Calu3 (cell line): ENCODE measurements at regions not wholly inside any gene's neighbourhood (a gene's known extent, or its start where the extent isn't known, plus 50 kb on each side); places are given as distances from the start of the nearest gene placed in this dataset.

ENCODE experiments used
- BruUV-seq: library from RNA; stranded (reverse); fragments of 400-500 nt; replicated peaks from 2 replicates; lab custom pipeline; 2021; lab: Mats Ljungman, UMichigan
- CTCF ChIA-PET: fragments of 300-600 bp; sonication (Branson Sonifier 250); formaldehyde crosslinking; loops from one replicate; lab custom pipeline; 2022; ENCODE audit warnings: antibody characterized with exemption; lab: Charles Lee
- DNase-seq: peaks from one replicate; pipeline ENCODE4 v3.0.0; 2022
- H3K27ac Mint-ChIP-seq: one replicate; pipeline ENCODE4 v1.8.0; 2022; ENCODE audit warnings: mixed read lengths; ENCODE audit not compliant: unreplicated experiment
- H3K27me3 Mint-ChIP-seq: one replicate; pipeline ENCODE4 v1.8.0; 2022; ENCODE audit warnings: mixed read lengths; ENCODE audit not compliant: unreplicated experiment
- H3K36me3 Mint-ChIP-seq: one replicate; pipeline ENCODE4 v1.8.0; 2022; ENCODE audit warnings: mild to moderate bottlenecking, moderate library complexity, mixed read lengths; ENCODE audit not compliant: insufficient read depth, unreplicated experiment
- H3K4me1 Mint-ChIP-seq: one replicate; pipeline ENCODE4 v1.8.0; 2022; ENCODE audit warnings: mild to moderate bottlenecking, low read depth, mixed read lengths; ENCODE audit not compliant: unreplicated experiment
- H3K4me3 Mint-ChIP-seq: one replicate; pipeline ENCODE4 v1.8.0; 2022; ENCODE audit warnings: mild to moderate bottlenecking, low read depth, moderate library complexity, mixed read lengths; ENCODE audit not compliant: unreplicated experiment
- H3K9me3 Mint-ChIP-seq: one replicate; pipeline ENCODE4 v1.8.0; 2022; ENCODE audit warnings: low read depth, mixed read lengths; ENCODE audit not compliant: unreplicated experiment
- CTCF ChIP-seq: fragments of 200-600 bp; IDR thresholded peaks from one replicate; pipeline ENCODE4 v1.8.0; 2022; ENCODE audit warnings: antibody characterized with exemption; ENCODE audit not compliant: unreplicated experiment
- intact Hi-C: fragments of 100-400 bp; cut with micrococcal nuclease; formaldehyde crosslinking; loops from one replicate; pipeline ENCODE4 v1.10.0; 2022; ENCODE audit not compliant: unreplicated experiment

GRCh38 chr6:44665143-44665542 is 277.6 kb downstream of the CDC5L start:
- TF ChIP-seq CTCF: no peak
- no TSS peak for BruUV-seq
- H3K4me3 Mint-ChIP-seq: no peak overlapping the region
- intact Hi-C loops: loop anchor here (10.0 kb wide), 1 partner anchor 260 kb away; no protein-coding TSS in a partner anchor
- peaks cover 86% of the 10 kb centered on the region for H3K27me3 Mint-ChIP-seq
- peaks cover 8% of the 10 kb centered on the region for H3K4me1 Mint-ChIP-seq
- H3K9me3 Mint-ChIP-seq: no peaks in the 10 kb centered on the region
- H3K27ac Mint-ChIP-seq: no peak overlapping the region
- H3K36me3 Mint-ChIP-seq: no peaks in the 10 kb centered on the region
- DNase-seq: no peak
- CTCF ChIA-PET: no interaction called here

GRCh38 chr6:44665683-44666082 is 278.2 kb downstream of the CDC5L start:
- peaks cover 3% of the 10 kb centered on the region for H3K4me1 Mint-ChIP-seq
- CTCF ChIA-PET: no interaction called here
- H3K9me3 Mint-ChIP-seq: no peaks in the 10 kb centered on the region

GRCh38 chr6:44666324-44666723 is 278.8 kb downstream of the CDC5L start:
- CTCF ChIA-PET: no interaction called here

More at GRCh38 chr6:44665683-44666082, 278.2 kb downstream of the CDC5L start:
- TF ChIP-seq CTCF: no peak
- Mint-ChIP-seq H3K27me3 (peaks cover 86% of the 10 kb centered on the region), H3K36me3 (no peaks in the 10 kb centered on the region), H3K4me3 (no peak overlapping the region), H3K27ac (no peak overlapping the region)
- intact Hi-C loops: loop anchor here (10.0 kb wide), 1 partner anchor 259 kb away; no protein-coding TSS in a partner anchor
- no peak for DNase-seq
- no TSS peak for BruUV-seq

GRCh38 chr6:44667226-44667625 is 279.7 kb downstream of the CDC5L start:
- Mint-ChIP-seq H3K4me3 (no peak overlapping the region), H3K36me3 (no peaks in the 10 kb centered on the region), H3K27me3 (peaks cover 93% of the 10 kb centered on the region), H3K4me1 (no peaks in the 10 kb centered on the region), H3K9me3 (no peaks in the 10 kb centered on the region), H3K27ac (no peak overlapping the region)
- BruUV-seq: no TSS peak
- CTCF ChIA-PET: interaction anchor here (0.7 to 1.3 kb wide), 2 partner anchors 8 to 25 kb away, joined by 3 to 4 read pairs; no protein-coding TSS in a partner anchor
- intact Hi-C loops: loop anchor here (10.0 kb wide), 1 partner anchor 258 kb away; no protein-coding TSS in a partner anchor
- DNase-seq: no peak
- no peak for TF ChIP-seq CTCF

More at GRCh38 chr6:44666324-44666723, 278.8 kb downstream of the CDC5L start:
- BruUV-seq: no TSS peak
- intact Hi-C loops: loop anchor here (10.0 kb wide), 1 partner anchor 258 kb away; no protein-coding TSS in a partner anchor
- TF ChIP-seq CTCF: no peak
- Mint-ChIP-seq H3K27me3 (peaks cover 86% of the 10 kb centered on the region), H3K4me1 (no peaks in the 10 kb centered on the region), H3K36me3 (no peaks in the 10 kb centered on the region), H3K9me3 (no peaks in the 10 kb centered on the region), H3K4me3 (no peak overlapping the region), H3K27ac (no peak overlapping the region)
- no peak for DNase-seq
